ENCODE measurements at regions not wholly inside any gene's neighbourhood (a gene's known extent, or its start where the extent isn't known, plus 50 kb on each side); places are given as distances from the start of the nearest gene placed in this dataset.

DNA sequence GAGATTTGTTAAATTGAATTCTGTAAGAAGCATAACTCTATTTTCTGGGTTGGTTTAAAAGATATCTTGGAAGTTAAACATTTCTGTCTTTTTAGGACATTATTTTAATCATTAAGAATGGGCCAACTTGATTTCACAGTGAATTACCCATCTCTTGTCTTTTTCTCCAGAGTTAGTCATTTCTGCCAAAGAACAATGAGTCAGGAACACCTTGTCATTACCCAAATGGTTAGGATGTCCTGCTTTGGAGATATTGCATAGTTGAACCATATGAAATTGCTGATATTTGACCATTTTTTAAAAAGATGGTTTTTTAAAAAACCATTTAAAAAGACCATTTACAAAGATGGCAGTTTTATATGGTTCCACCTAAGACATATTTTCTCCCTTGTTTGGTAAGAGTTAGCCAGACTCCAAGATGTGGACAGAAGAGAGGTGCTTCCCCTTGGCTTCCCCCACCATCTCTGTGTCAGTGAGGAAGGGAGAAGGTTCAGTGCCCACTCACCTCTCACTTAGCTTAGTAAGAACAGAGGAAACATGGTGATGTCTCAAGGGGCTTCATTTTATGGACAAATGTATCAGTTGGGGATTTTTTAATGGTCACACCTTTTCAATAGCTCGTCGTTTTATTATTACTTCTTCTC lies 103.0 kb downstream of the PCSK1 start:
- Histone ChIP-seq H3K27me3 (no peaks in the 10 kb centered on the region), H3K9me3 (no peaks in the 10 kb centered on the region), H3K4me3 (no peak overlapping the region), H3K36me3 (ENCODE audit: low read depth, missing control alignments) (no peaks in the 10 kb centered on the region), H3K27ac (no peak overlapping the region), H3K4me1 (peaks cover 10% of the 10 kb centered on the region)
- WGBS, 2 donors, result 90 to 95% methylated on average over 2 of the region's 2 CpGs
- no peak for TF ChIP-seq POLR2A (IDR thresholded peaks at IDR 0.05)
- TF ChIP-seq, protein P1, sequence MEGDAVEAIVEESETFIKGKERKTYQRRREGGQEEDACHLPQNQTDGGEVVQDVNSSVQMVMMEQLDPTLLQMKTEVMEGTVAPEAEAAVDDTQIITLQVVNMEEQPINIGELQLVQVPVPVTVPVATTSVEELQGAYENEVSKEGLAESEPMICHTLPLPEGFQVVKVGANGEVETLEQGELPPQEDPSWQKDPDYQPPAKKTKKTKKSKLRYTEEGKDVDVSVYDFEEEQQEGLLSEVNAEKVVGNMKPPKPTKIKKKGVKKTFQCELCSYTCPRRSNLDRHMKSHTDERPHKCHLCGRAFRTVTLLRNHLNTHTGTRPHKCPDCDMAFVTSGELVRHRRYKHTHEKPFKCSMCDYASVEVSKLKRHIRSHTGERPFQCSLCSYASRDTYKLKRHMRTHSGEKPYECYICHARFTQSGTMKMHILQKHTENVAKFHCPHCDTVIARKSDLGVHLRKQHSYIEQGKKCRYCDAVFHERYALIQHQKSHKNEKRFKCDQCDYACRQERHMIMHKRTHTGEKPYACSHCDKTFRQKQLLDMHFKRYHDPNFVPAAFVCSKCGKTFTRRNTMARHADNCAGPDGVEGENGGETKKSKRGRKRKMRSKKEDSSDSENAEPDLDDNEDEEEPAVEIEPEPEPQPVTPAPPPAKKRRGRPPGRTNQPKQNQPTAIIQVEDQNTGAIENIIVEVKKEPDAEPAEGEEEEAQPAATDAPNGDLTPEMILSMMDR (IDR thresholded peaks at IDR 0.05), result no peak
- no peak for DNase-seq
- intact Hi-C loops (cut with DNase I; ENCODE audit: low total_unique reads), result loop anchor here (5.0 kb wide), 1 partner anchor 473 kb away; no protein-coding TSS in a partner anchor

DNA sequence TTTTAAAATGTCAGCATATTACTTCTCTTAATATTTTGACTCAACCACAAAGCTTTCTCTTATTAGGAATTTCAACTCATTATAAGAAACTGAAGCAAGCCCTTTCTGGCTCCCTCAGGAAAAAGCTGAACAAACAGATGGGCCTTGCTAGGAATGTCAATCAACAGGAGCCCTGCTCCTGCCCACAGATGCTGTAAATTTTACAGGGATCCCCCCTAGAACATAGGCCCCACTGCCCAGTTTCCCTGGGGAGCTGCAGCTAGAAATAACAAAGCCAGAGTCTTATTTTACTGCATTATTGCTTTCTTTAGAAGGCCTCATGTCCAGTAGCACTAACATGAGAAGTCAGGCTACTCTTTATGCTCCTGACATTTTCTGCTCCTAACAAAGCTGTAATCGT lies 103.8 kb downstream of the PCSK1 start:
- intact Hi-C loops (cut with DNase I; ENCODE audit: low total_unique reads), result no loop called here
- WGBS, 2 donors, result 72 to 80% methylated on average over 1 of the region's 1 CpG
- no peaks in the 10 kb centered on the region for H3K27me3 ChIP-seq

DNA sequence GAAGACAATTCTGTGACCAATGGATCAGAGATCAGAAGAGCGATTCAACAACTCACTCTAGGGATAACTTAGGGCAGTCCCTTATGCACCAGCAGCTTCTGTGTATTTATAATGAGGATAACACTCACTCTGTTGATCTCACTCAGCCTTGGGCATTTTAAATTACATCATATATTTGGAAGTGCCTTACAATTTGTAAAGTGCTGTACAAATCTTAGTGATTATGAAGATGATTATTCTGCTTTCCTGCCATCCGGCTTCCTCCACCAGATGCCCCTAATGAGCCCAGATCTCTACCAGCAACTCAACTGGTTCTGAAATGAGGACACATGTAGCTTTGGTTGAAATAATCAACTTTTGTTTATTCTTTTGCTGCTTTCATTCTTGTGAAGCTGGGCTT lies 105.3 kb downstream of the PCSK1 start:
- peaks cover 2% of the 10 kb centered on the region for H3K4me1 ChIP-seq
- H3K36me3 ChIP-seq (ENCODE audit: low read depth, missing control alignments), result no peaks in the 10 kb centered on the region
- intact Hi-C loops (cut with DNase I; ENCODE audit: low total_unique reads), result no loop called here
- no peak for DNase-seq
- no peaks in the 10 kb centered on the region for H3K9me3 ChIP-seq
- WGBS, 2 donors, result 88 to 97% methylated on average over 2 of the region's 2 CpGs
- no peaks in the 10 kb centered on the region for H3K27me3 ChIP-seq
- no peak overlapping the region for H3K4me3 ChIP-seq
- TF ChIP-seq, protein P1 (IDR thresholded peaks at IDR 0.05), result no peak
- TF ChIP-seq POLR2A (IDR thresholded peaks at IDR 0.05), result no peak
- no peak overlapping the region for H3K27ac ChIP-seq

More for the DNA sequence above, 103.8 kb downstream of the PCSK1 start:
- H3K36me3 ChIP-seq (ENCODE audit: low read depth, missing control alignments), result no peaks in the 10 kb centered on the region
- H3K27ac ChIP-seq, result no peak overlapping the region
- DNase-seq, result no peak
- TF ChIP-seq, protein P1 (IDR thresholded peaks at IDR 0.05), result no peak
- TF ChIP-seq POLR2A (IDR thresholded peaks at IDR 0.05), result no peak
- no peaks in the 10 kb centered on the region for H3K9me3 ChIP-seq
- no peak overlapping the region for H3K4me3 ChIP-seq
- peaks cover 10% of the 10 kb centered on the region for H3K4me1 ChIP-seq

DNA sequence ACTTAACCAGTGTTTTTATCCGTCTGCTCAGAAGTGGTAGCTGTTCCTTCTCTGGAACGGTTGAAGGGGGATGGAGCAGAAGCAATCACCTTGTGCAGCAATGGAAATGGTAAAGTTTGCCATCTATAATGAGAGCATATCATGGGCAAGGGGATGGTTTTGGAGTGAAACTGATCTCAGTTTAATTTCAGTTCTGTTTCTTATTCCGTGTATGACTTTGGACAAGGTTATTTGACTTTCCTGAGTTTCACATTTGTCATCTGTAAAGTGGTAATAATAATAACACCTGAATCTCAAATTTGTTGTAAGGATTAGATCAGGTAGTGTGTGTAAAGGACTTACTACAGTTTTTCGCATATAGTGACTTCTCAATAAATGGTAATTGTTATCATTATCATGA lies 106.1 kb downstream of the PCSK1 start:
- Histone ChIP-seq H3K36me3 (ENCODE audit: low read depth, missing control alignments) (no peaks in the 10 kb centered on the region), H3K27me3 (no peaks in the 10 kb centered on the region), H3K27ac (no peak overlapping the region), H3K9me3 (no peaks in the 10 kb centered on the region), H3K4me1 (no peaks in the 10 kb centered on the region), H3K4me3 (no peak overlapping the region)
- intact Hi-C loops (cut with DNase I; ENCODE audit: low total_unique reads), result no loop called here
- TF ChIP-seq, protein P1 (IDR thresholded peaks at IDR 0.05), result no peak
- TF ChIP-seq POLR2A (IDR thresholded peaks at IDR 0.05), result no peak
- no peak for DNase-seq
- 89 to 92% methylated on average over 4 of the region's 4 CpGs for WGBS, 2 donors

DNA sequence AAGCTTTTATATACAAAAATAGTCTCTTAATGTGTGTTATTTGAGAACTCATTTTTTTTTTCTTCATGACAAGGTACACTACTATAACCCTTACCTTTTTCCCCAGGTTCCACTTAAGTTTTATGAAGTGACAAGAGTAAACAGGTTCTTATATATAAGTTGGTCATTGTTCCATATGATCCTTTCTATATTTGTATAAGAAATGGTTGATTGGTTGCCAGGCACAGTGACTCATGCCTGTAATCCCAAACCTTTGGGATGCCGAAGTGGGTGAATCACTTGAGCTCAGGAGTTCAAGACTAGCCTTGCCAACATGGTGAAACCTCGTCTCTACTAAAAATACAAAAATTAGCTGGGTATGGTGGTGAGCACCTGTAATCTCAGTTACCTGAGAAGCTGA lies 108.3 kb downstream of the PCSK1 start:
- WGBS, 2 donors, result 89 to 93% methylated on average over 2 of the region's 2 CpGs
- TF ChIP-seq POLR2A (IDR thresholded peaks at IDR 0.05), result no peak
- TF ChIP-seq, protein P1 (IDR thresholded peaks at IDR 0.05), result no peak
- no peak overlapping the region for H3K27ac ChIP-seq
- no peak overlapping the region for H3K4me3 ChIP-seq
- intact Hi-C loops (cut with DNase I; ENCODE audit: low total_unique reads), result no loop called here
- DNase-seq, result no peak
- H3K9me3 ChIP-seq, result no peaks in the 10 kb centered on the region
- H3K27me3 ChIP-seq, result no peaks in the 10 kb centered on the region
- no peaks in the 10 kb centered on the region for H3K4me1 ChIP-seq
- no peaks in the 10 kb centered on the region for H3K36me3 ChIP-seq (ENCODE audit: low read depth, missing control alignments)
